ENCODE measurements at regions not wholly inside any gene's neighbourhood (a gene's known extent, or its start where the extent isn't known, plus 50 kb on each side); places are given as distances from the start of the nearest gene placed in this dataset.

- TF ChIP-seq CTCF (IDR thresholded peaks at IDR 0.05) (no peak), POLR2A (IDR thresholded peaks at IDR 0.05; ENCODE audit: low read depth) (no peak), POLR2AphosphoS5 (IDR thresholded peaks at IDR 0.05) (no peak), EP300 (IDR thresholded peaks at IDR 0.05) (no peak)
Measured at GRCh38 chr13:106197496-106197895, 338.0 kb downstream of the EFNB2 start.

Data from esophagus muscularis mucosa (tissue), 4 donors.